DOHH2 (cell line): ENCODE measurements at regions not wholly inside any gene's neighbourhood (a gene's known extent, or its start where the extent isn't known, plus 50 kb on each side); places are given as distances from the start of the nearest gene placed in this dataset.

Experiments used
- CTCF ChIP-seq: fragments of 200-600 bp; sonication (generic); IDR thresholded peaks from one replicate; pipeline ENCODE4 v1.5.1; 2014; ENCODE audit warnings: antibody characterized with exemption, mild to moderate bottlenecking, low read depth, low read length; ENCODE audit not compliant: poor library complexity, severe bottlenecking
- EZH2phosphoT487 ChIP-seq: fragments of 200-600 bp; sonication (generic); IDR thresholded peaks from 2 replicates; pipeline ENCODE4 v1.6.1; 2017; ENCODE audit warnings: borderline replicate concordance, mild to moderate bottlenecking, antibody characterized with exemption, low read length, moderate library complexity, mixed read lengths

DNA sequence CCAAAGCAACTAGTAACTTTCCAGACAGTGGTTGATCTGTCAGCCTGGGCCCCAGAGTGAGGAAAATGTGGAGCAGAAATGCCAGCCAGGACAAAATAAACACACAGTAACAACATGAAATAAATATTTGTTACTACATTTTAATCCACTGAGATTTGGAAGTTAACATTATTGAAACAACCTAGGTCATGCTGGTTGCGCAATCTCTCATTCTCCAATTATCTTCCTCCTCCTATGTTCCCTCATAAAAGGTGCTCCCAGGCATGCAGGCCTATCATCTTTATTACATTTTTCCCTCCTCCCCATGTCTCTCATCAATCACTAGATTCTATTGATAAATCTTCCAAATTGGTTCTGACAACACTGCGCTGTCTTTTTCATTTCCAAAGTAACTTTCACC, 363.1 kb downstream of the HINT1 start:
- TF ChIP-seq CTCF (no peak), EZH2phosphoT487 (no peak)
